ENCODE measurements at regions not wholly inside any gene's neighbourhood (a gene's known extent, or its start where the extent isn't known, plus 50 kb on each side); places are given as distances from the start of the nearest gene placed in this dataset.

DNA sequence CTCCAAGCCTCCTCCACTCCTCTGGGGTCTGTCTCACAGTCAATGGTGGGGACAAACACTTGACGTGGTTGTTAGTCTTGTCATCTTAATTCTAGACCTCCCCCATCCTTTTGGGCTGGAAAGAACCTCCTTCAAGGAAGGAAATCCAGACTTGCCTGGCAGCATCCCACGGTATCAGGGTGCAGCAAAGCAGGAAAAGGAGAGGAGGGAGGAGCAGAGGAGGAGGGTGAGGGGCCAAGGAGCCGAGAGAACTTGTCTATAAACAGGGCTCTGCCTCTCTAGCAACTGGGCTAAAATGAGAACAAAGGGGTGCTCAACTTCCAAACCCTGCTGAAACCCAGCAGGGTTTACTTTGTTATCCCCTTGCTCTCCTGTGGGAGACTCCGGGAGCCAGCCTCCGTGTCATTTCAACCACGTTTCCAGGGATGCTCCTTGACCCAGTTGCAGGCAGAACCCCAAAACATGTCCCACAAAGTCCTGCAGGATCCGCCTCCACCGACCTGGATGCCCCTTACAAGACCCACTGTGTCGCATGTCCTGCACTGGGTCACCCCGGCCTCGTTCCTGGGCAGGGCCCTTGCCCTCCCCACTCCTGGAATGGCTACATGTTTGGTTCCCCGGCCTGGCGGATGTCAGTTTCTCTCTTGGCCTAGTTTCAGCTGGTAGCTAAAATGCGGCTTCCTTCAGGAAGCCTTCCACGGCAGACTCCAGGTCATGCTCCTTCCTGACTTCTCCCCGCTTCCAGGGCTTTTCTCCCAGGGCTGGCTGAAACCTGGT is 69.7 kb upstream of the MGMT start:
- TF ChIP-seq, protein P1, sequence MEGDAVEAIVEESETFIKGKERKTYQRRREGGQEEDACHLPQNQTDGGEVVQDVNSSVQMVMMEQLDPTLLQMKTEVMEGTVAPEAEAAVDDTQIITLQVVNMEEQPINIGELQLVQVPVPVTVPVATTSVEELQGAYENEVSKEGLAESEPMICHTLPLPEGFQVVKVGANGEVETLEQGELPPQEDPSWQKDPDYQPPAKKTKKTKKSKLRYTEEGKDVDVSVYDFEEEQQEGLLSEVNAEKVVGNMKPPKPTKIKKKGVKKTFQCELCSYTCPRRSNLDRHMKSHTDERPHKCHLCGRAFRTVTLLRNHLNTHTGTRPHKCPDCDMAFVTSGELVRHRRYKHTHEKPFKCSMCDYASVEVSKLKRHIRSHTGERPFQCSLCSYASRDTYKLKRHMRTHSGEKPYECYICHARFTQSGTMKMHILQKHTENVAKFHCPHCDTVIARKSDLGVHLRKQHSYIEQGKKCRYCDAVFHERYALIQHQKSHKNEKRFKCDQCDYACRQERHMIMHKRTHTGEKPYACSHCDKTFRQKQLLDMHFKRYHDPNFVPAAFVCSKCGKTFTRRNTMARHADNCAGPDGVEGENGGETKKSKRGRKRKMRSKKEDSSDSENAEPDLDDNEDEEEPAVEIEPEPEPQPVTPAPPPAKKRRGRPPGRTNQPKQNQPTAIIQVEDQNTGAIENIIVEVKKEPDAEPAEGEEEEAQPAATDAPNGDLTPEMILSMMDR (IDR thresholded peaks at IDR 0.05), result no peak
- TF ChIP-seq EZH2phosphoT487 (IDR thresholded peaks at IDR 0.05), result no peak
